ENCODE measurements at regions not wholly inside any gene's neighbourhood (a gene's known extent, or its start where the extent isn't known, plus 50 kb on each side); places are given as distances from the start of the nearest gene placed in this dataset.

- Mint-ChIP-seq H3K27ac (no peak overlapping the region), H3K27me3 (ENCODE audit: low read depth) (no peaks in the 10 kb centered on the region; the same call in 1 of the 2 replicates), H3K4me1 (peaks cover 0 to 4% of the 10 kb centered on the region in 2 experiments; a peak in 2 of 4 replicates), H3K4me3 (no peak overlapping the region), H3K9me3 (peaks cover 0 to 2% of the 10 kb centered on the region in 2 experiments; a peak in 1 of 5 replicates), H3K36me3 (ENCODE audit: insufficient read depth in 1 of 3, low read depth in 3 of 3) (no peaks in the 10 kb centered on the region)
- Histone ChIP-seq H3K9ac (ENCODE audit: extremely low read depth, insufficient read length, low read length) (no peak overlapping the region), H4K8ac (replicated peaks; ENCODE audit: insufficient read length, low read depth, low read length) (no peak overlapping the region), H3T11ph (ENCODE audit: low read length) (no peak overlapping the region), H4K5ac (ENCODE audit: insufficient read length, low read depth, low read length) (no peak overlapping the region), H3K4me1 (ENCODE audit: insufficient read depth, low read length) (no peaks in the 10 kb centered on the region), H2BK5ac (ENCODE audit: insufficient read length, low read length) (no peak overlapping the region), H3K27me3 (ENCODE audit: insufficient read depth, low read length) (no peaks in the 10 kb centered on the region), H2AK5ac (ENCODE audit: insufficient read length, low read length) (no peak overlapping the region), H3K79me2 (ENCODE audit: insufficient read depth, low read length) (no peaks in the 10 kb centered on the region), H3K14ac (ENCODE audit: insufficient read depth, low read length) (no peak overlapping the region), H4K20me1 (ENCODE audit: control insufficient read depth, insufficient read depth, insufficient read length) (no peaks in the 10 kb centered on the region), H3K9me3 (ENCODE audit: control insufficient read depth, low read depth, low read length) (no peaks in the 10 kb centered on the region), H3K79me1 (ENCODE audit: insufficient read depth, low read depth, low read length, poor library complexity, severe bottlenecking) (no peaks in the 10 kb centered on the region), H3K4ac (ENCODE audit: low read depth, low read length) (no peak overlapping the region), H3K4me2 (ENCODE audit: insufficient read depth, insufficient read length, low read length) (no peak overlapping the region), H3K27ac (ENCODE audit: insufficient read length, low read depth, low read length) (no peak overlapping the region), H3K23me2 (ENCODE audit: insufficient read length, low read depth, low read length, poor library complexity, severe bottlenecking) (no peaks in the 10 kb centered on the region), H3K18ac (ENCODE audit: insufficient read length, low read depth, low read length) (no peak overlapping the region), H3K56ac (ENCODE audit: insufficient read length, low read depth, low read length) (no peak overlapping the region), H2BK120ac (ENCODE audit: low read depth, low read length, poor library complexity, severe bottlenecking) (no peak overlapping the region), H4K91ac (ENCODE audit: insufficient read length, low read depth, low read length) (no peak overlapping the region), H2BK15ac (ENCODE audit: low read depth, low read length) (no peak overlapping the region), H2BK20ac (ENCODE audit: low read depth, low read length, poor library complexity, severe bottlenecking) (no peak overlapping the region), H2AFZ (ENCODE audit: low read length) (no peak overlapping the region), H3K23ac (ENCODE audit: insufficient read length, low read depth, low read length) (no peak overlapping the region), H2BK12ac (ENCODE audit: insufficient read length, low read depth, low read length) (no peak overlapping the region)
- no peak for DNase-seq
- TF ChIP-seq, protein P1, sequence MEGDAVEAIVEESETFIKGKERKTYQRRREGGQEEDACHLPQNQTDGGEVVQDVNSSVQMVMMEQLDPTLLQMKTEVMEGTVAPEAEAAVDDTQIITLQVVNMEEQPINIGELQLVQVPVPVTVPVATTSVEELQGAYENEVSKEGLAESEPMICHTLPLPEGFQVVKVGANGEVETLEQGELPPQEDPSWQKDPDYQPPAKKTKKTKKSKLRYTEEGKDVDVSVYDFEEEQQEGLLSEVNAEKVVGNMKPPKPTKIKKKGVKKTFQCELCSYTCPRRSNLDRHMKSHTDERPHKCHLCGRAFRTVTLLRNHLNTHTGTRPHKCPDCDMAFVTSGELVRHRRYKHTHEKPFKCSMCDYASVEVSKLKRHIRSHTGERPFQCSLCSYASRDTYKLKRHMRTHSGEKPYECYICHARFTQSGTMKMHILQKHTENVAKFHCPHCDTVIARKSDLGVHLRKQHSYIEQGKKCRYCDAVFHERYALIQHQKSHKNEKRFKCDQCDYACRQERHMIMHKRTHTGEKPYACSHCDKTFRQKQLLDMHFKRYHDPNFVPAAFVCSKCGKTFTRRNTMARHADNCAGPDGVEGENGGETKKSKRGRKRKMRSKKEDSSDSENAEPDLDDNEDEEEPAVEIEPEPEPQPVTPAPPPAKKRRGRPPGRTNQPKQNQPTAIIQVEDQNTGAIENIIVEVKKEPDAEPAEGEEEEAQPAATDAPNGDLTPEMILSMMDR (conservative IDR thresholded peaks at IDR 0.05), result no peak
Observed at GRCh38 chr5:13403351-13403750, 541.1 kb downstream of the DNAH5 start.
